HCT116 (cell line): ENCODE measurements at regions not wholly inside any gene's neighbourhood (a gene's known extent, or its start where the extent isn't known, plus 50 kb on each side); places are given as distances from the start of the nearest gene placed in this dataset.

Experiments
- POLR2A ChIP-seq: IDR thresholded peaks from 2 replicates; pipeline ENCODE4 v1.7.0; 2011; ENCODE audit warnings: borderline replicate concordance; ENCODE audit not compliant: insufficient read depth, insufficient read length; ENCODE audit errors: extremely low read depth
- TF ChIP-seq, protein P1 (sequence below): IDR thresholded peaks from 2 replicates; pipeline ENCODE4 v1.6.1; 2012

DNA sequence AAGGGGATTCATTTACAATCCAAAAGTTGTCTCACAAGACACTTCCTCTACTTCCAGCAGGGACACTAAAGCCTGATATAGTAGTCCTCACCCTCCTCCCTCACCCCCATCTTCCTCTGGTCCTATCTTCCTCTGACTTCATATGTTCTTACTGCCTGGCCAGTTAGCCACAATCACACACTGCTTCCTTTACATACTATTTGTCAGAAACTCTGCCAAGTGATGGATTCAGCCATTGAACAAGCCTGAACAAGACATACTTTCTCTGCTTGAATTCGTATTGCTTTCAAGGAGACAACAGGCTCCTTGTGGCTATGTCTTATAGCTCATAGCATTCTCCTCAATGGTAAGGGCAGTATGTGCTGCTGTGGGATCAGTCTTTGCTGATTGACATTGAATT lies 672.2 kb downstream of the BCL11A start:
- no peak for TF ChIP-seq POLR2A
- TF ChIP-seq, protein P1, sequence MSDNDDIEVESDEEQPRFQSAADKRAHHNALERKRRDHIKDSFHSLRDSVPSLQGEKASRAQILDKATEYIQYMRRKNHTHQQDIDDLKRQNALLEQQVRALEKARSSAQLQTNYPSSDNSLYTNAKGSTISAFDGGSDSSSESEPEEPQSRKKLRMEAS: no peak
